H9 (cell line): ENCODE measurements at regions not wholly inside any gene's neighbourhood (a gene's known extent, or its start where the extent isn't known, plus 50 kb on each side); places are given as distances from the start of the nearest gene placed in this dataset.

Experiments used
- DNase-seq: peaks from one replicate; pipeline ENCODE4 v3.0.0-alpha.2; 2017
- H2AFZ ChIP-seq: one replicate; pipeline ENCODE4 v1.6.1; 2013; ENCODE audit warnings: mild to moderate bottlenecking, low read length, control low read depth, moderate library complexity
- H2AK5ac ChIP-seq: 2 replicates; pipeline ENCODE4 v1.6.1; 2013; ENCODE audit warnings: low read length, control low read depth, mixed read lengths; ENCODE audit not compliant: insufficient read length
- H2BK120ac ChIP-seq: one replicate; pipeline ENCODE4 v1.6.1; 2013; ENCODE audit warnings: low read depth, mild to moderate bottlenecking, low read length, control low read depth, inconsistent platforms; ENCODE audit not compliant: poor library complexity, severe bottlenecking
- H2BK12ac ChIP-seq: 2 replicates; pipeline ENCODE4 v1.6.1; 2013; ENCODE audit warnings: low read length, control low read depth, mixed read lengths, low read depth; ENCODE audit not compliant: insufficient read length
- H2BK15ac ChIP-seq: 2 replicates; pipeline ENCODE4 v1.6.1; 2013; ENCODE audit warnings: low read depth, low read length, control low read depth
- H2BK20ac ChIP-seq: one replicate; pipeline ENCODE4 v1.6.1; 2013; ENCODE audit warnings: low read depth, mild to moderate bottlenecking, low read length, control low read depth, inconsistent platforms; ENCODE audit not compliant: poor library complexity, severe bottlenecking
- H2BK5ac ChIP-seq: 2 replicates; pipeline ENCODE4 v1.6.1; 2013; ENCODE audit warnings: low read length, control low read depth, mixed read lengths; ENCODE audit not compliant: insufficient read length
- H3K14ac ChIP-seq: 2 replicates; pipeline ENCODE4 v1.6.1; 2013; ENCODE audit warnings: low read length, control low read depth; ENCODE audit not compliant: insufficient read depth
- H3K18ac ChIP-seq: 2 replicates; pipeline ENCODE4 v1.6.1; 2013; ENCODE audit warnings: low read depth, mild to moderate bottlenecking, mixed read lengths, low read length, control low read depth; ENCODE audit not compliant: insufficient read length
- H3K23ac ChIP-seq: 2 replicates; pipeline ENCODE4 v1.6.1; 2013; ENCODE audit warnings: low read length, control low read depth, mixed read lengths, low read depth; ENCODE audit not compliant: insufficient read length
- H3K23me2 ChIP-seq: 2 replicates; pipeline ENCODE4 v1.6.1; 2013; ENCODE audit warnings: low read depth, mild to moderate bottlenecking, mixed read lengths, low read length, control low read depth; ENCODE audit not compliant: insufficient read length, poor library complexity, severe bottlenecking
- H3K27ac ChIP-seq: 2 replicates; pipeline ENCODE4 v1.5.1; 2013; ENCODE audit warnings: low read length, control low read depth, mixed read lengths, low read depth; ENCODE audit not compliant: insufficient read length
- H3K27me3 ChIP-seq: 2 replicates; pipeline ENCODE4 v1.6.1; 2013; ENCODE audit warnings: low read length, control low read depth, inconsistent platforms; ENCODE audit not compliant: insufficient read depth
- H3K4ac ChIP-seq: 2 replicates; pipeline ENCODE4 v1.6.1; 2013; ENCODE audit warnings: low read depth, mild to moderate bottlenecking, control low read depth, inconsistent platforms, low read length, moderate library complexity
- H3K4me1 ChIP-seq: 2 replicates; pipeline ENCODE4 v1.6.1; 2013; ENCODE audit warnings: low read length, control low read depth, inconsistent platforms; ENCODE audit not compliant: insufficient read depth
- H3K4me2 ChIP-seq: 2 replicates; pipeline ENCODE4 v1.6.1; 2013; ENCODE audit warnings: low read length, control low read depth, mixed read lengths; ENCODE audit not compliant: insufficient read length, insufficient read depth
- H3K56ac ChIP-seq: 2 replicates; pipeline ENCODE4 v1.6.1; 2013; ENCODE audit warnings: low read depth, mild to moderate bottlenecking, mixed read lengths, low read length, control low read depth; ENCODE audit not compliant: insufficient read length
- H3K79me1 ChIP-seq: 2 replicates; pipeline ENCODE4 v1.6.1; 2013; ENCODE audit warnings: low read depth, mild to moderate bottlenecking, moderate library complexity, low read length, control low read depth, inconsistent platforms; ENCODE audit not compliant: insufficient read depth, poor library complexity, severe bottlenecking
- H3K79me2 ChIP-seq: 2 replicates; pipeline ENCODE4 v1.6.1; 2013; ENCODE audit warnings: low read length, control low read depth, inconsistent platforms; ENCODE audit not compliant: insufficient read depth
- H3K9ac ChIP-seq: 2 replicates; pipeline ENCODE4 v1.6.1; 2013; ENCODE audit warnings: low read length, control low read depth, mixed read lengths; ENCODE audit not compliant: insufficient read length; ENCODE audit errors: extremely low read depth
- H3K9me3 ChIP-seq: one replicate; pipeline ENCODE4 v1.6.1; 2013; ENCODE audit warnings: low read depth, low read length, inconsistent platforms; ENCODE audit not compliant: control insufficient read depth
- H3T11ph ChIP-seq: one replicate; pipeline ENCODE4 v1.6.1; 2013; ENCODE audit warnings: mild to moderate bottlenecking, low read length, control low read depth, inconsistent platforms
- H4K20me1 ChIP-seq: one replicate; pipeline ENCODE4 v1.6.1; 2013; ENCODE audit not compliant: control insufficient read depth, insufficient read length, insufficient read depth
- H4K5ac ChIP-seq: 2 replicates; pipeline ENCODE4 v1.6.1; 2013; ENCODE audit warnings: low read depth, mild to moderate bottlenecking, mixed read lengths, low read length, control low read depth; ENCODE audit not compliant: insufficient read length
- H4K8ac ChIP-seq: replicated peaks from 2 replicates; pipeline ENCODE4 v1.6.1; 2013; ENCODE audit warnings: low read length, control low read depth, mixed read lengths, low read depth; ENCODE audit not compliant: insufficient read length
- H4K91ac ChIP-seq: 2 replicates; pipeline ENCODE4 v1.6.1; 2013; ENCODE audit warnings: low read depth, mild to moderate bottlenecking, moderate library complexity, mixed read lengths, low read length, control low read depth; ENCODE audit not compliant: insufficient read length
- H3K27ac Mint-ChIP-seq, 3 experiments: 2 replicates in 2 of 3; 3 replicates in 1 of 3; pipeline ENCODE4 v1.8.0; 2020 to 2021; ENCODE audit warnings: mixed read lengths in 3 of 3, mild to moderate bottlenecking in 1 of 3, moderate library complexity in 1 of 3
- H3K27me3 Mint-ChIP-seq: 2 replicates; pipeline ENCODE4 v1.8.0; 2021; ENCODE audit warnings: low read depth, mild to moderate bottlenecking, moderate library complexity, mixed read lengths
- H3K36me3 Mint-ChIP-seq, 3 experiments: 2 replicates in 2 of 3; 3 replicates in 1 of 3; pipeline ENCODE4 v1.8.0; 2020 to 2021; ENCODE audit warnings: low read depth in 3 of 3, mixed read lengths in 3 of 3; ENCODE audit not compliant: insufficient read depth in 1 of 3
- H3K4me1 Mint-ChIP-seq, 2 experiments: 2 replicates each; pipeline ENCODE4 v1.8.0; 2020; ENCODE audit warnings: mixed read lengths in 2 of 2
- H3K4me3 Mint-ChIP-seq, 2 experiments: 2 replicates in 1 of 2; 3 replicates in 1 of 2; pipeline ENCODE4 v1.8.0; 2020 to 2021; ENCODE audit warnings: mild to moderate bottlenecking in 2 of 2, mixed read lengths in 2 of 2, moderate library complexity in 1 of 2
- H3K9me3 Mint-ChIP-seq, 2 experiments: 2 replicates in 1 of 2; 3 replicates in 1 of 2; pipeline ENCODE4 v1.8.0; 2020; ENCODE audit warnings: mild to moderate bottlenecking in 2 of 2, mixed read lengths in 2 of 2, moderate library complexity in 1 of 2
- WGBS: extraction: QIAGEN DNeasy Blood & Tissue Kit; methylation state at CpG from one replicate; pipeline ENCODE4 v1.1.7; 2013; ENCODE audit warnings: missing lambda C conversion rate, low lambda C conversion rate, mixed read lengths; ENCODE audit not compliant: insufficient read length; ENCODE audit errors: extremely low coverage; 5-methylcytosine and 5-hydroxymethylcytosine counted together
- TF ChIP-seq, protein P1 (sequence below): fragments of 200-600 bp; sonication (generic); conservative IDR thresholded peaks from 3 replicates; pipeline ENCODE4 v1.8.0; 2021; ENCODE audit warnings: antibody characterized with exemption, mild to moderate bottlenecking

DNA sequence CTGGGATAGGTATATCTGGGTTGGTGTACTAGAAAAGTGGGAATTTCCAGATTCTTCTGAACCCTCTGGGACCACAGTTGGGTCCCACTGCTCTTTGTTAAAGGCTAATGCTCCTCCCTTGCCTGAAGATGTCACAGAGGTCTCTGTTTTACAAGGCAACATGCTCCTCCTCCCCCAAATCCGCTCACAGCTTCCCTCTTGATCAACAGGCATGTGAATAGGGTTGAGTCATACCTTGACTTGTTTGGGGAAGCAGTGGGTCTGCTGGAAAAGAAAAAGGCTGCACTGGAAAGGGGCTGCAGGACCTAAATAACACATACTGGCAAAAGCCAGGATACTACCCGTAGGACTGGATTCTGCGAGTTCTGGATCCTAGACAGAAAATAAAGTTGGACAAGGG is 165.4 kb upstream of the TMEM260 start:
- Histone ChIP-seq H3K27me3 (no peaks in the 10 kb centered on the region), H3T11ph (no peak overlapping the region), H3K79me2 (no peaks in the 10 kb centered on the region), H2BK12ac (no peak overlapping the region), H4K20me1 (no peaks in the 10 kb centered on the region), H3K9ac (no peak overlapping the region), H2BK120ac (no peak overlapping the region), H3K56ac (no peak overlapping the region), H3K23ac (no peak overlapping the region), H3K4me2 (no peak overlapping the region), H4K91ac (no peak overlapping the region), H3K14ac (no peak overlapping the region), H3K79me1 (no peaks in the 10 kb centered on the region), H2BK20ac (no peak overlapping the region), H3K4ac (no peak overlapping the region), H2BK5ac (no peak overlapping the region), H3K18ac (no peak overlapping the region), H2AK5ac (no peak overlapping the region), H3K4me1 (no peaks in the 10 kb centered on the region), H3K9me3 (no peaks in the 10 kb centered on the region), H3K23me2 (no peaks in the 10 kb centered on the region), H2AFZ (no peak overlapping the region), H4K8ac (no peak overlapping the region), H2BK15ac (no peak overlapping the region), H4K5ac (no peak overlapping the region), H3K27ac (no peak overlapping the region)
- Mint-ChIP-seq H3K27me3 (no peaks in the 10 kb centered on the region), H3K4me1 (peaks cover 0 to 5% of the 10 kb centered on the region in 2 experiments; a peak in 1 of 4 replicates), H3K4me3 (no peak overlapping the region), H3K27ac (no peak overlapping the region), H3K9me3 (peaks cover 0 to 2% of the 10 kb centered on the region in 2 experiments; a peak in 2 of 5 replicates), H3K36me3 (no peaks in the 10 kb centered on the region)
- TF ChIP-seq, protein P1, sequence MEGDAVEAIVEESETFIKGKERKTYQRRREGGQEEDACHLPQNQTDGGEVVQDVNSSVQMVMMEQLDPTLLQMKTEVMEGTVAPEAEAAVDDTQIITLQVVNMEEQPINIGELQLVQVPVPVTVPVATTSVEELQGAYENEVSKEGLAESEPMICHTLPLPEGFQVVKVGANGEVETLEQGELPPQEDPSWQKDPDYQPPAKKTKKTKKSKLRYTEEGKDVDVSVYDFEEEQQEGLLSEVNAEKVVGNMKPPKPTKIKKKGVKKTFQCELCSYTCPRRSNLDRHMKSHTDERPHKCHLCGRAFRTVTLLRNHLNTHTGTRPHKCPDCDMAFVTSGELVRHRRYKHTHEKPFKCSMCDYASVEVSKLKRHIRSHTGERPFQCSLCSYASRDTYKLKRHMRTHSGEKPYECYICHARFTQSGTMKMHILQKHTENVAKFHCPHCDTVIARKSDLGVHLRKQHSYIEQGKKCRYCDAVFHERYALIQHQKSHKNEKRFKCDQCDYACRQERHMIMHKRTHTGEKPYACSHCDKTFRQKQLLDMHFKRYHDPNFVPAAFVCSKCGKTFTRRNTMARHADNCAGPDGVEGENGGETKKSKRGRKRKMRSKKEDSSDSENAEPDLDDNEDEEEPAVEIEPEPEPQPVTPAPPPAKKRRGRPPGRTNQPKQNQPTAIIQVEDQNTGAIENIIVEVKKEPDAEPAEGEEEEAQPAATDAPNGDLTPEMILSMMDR, result no peak
- no CpG with 5 or more reads among the region's 3 CpGs for WGBS
- no peak for DNase-seq
